SK-N-SH (cell line): ENCODE measurements at regions not wholly inside any gene's neighbourhood (a gene's known extent, or its start where the extent isn't known, plus 50 kb on each side); places are given as distances from the start of the nearest gene placed in this dataset.

ENCODE experiments used
- CTCF ChIA-PET: fragments of 300-600, 350-600 bp; formaldehyde crosslinking; extraction: SDS; loops from one replicate; lab custom pipeline; 2021; lab: Yijun Ruan, JAX
- POLR2A ChIA-PET: fragments of 350-600 bp; sonication (Branson Sonifier 250); formaldehyde crosslinking; extraction: SDS; loops from one replicate; lab custom pipeline; 2020; ENCODE audit warnings: antibody characterized with exemption, inconsistent platforms; lab: Yijun Ruan, JAX
- DNase-seq: peaks from one replicate; pipeline ENCODE4 v3.0.0; 2012
- H2AFZ ChIP-seq: fragments of 200-600 bp; sonication (generic); 2 replicates; pipeline ENCODE4 v1.8.1; 2016; ENCODE audit warnings: antibody characterized with exemption, mild to moderate bottlenecking, low read depth
- H3F3A ChIP-seq: fragments of 200-600 bp; sonication (generic); replicated peaks from 2 replicates; pipeline ENCODE3; 2016; ENCODE audit warnings: antibody characterized with exemption, mild to moderate bottlenecking; ENCODE audit not compliant: insufficient read depth
- H3K27ac ChIP-seq, 2 experiments: fragments of 200-500 bp in 1 of 2; fragments of 200-600 bp in 1 of 2; sonication (Bioruptor generic) in 1 of 2; sonication (generic), shearing (Covaris generic) in 1 of 2; 2 replicates each; pipeline versions ENCODE4 v1.5.1 to v1.6.1; 2014 to 2016; ENCODE audit warnings: low read depth in 2 of 2, inconsistent platforms in 1 of 2, low read length in 1 of 2, mild to moderate bottlenecking in 1 of 2, mixed read lengths in 1 of 2
- H3K27me3 ChIP-seq: fragments of 200-600 bp; sonication (generic), shearing (Covaris generic); 2 replicates; pipeline ENCODE4 v1.6.1; 2016; ENCODE audit warnings: mixed run types; ENCODE audit not compliant: insufficient read depth
- H3K36me3 ChIP-seq, 2 experiments: fragments of 200-500 bp in 1 of 2; fragments of 200-600 bp in 1 of 2; sonication (Bioruptor generic) in 1 of 2; sonication (generic) in 1 of 2; replicated peaks in 1 of 2; 2 replicates each; pipeline versions ENCODE3 to v1.5.1; 2014 to 2016; ENCODE audit warnings: low read length in 1 of 2, mild to moderate bottlenecking in 1 of 2; ENCODE audit not compliant: insufficient read depth in 2 of 2, control insufficient read depth in 1 of 2
- H3K4me1 ChIP-seq, 2 experiments: fragments of 200-500 bp in 1 of 2; fragments of 200-600 bp in 1 of 2; sonication (Bioruptor generic) in 1 of 2; sonication (generic), shearing (Covaris generic) in 1 of 2; 2 replicates each; pipeline versions ENCODE4 v1.5.1 to v1.6.1; 2014 to 2016; ENCODE audit warnings: low read depth in 1 of 2, low read length in 1 of 2, mixed run types in 1 of 2; ENCODE audit not compliant: insufficient read depth in 2 of 2, control insufficient read depth in 1 of 2
- H3K4me2 ChIP-seq: fragments of 200-600 bp; sonication (generic), shearing (Covaris generic); 2 replicates; pipeline ENCODE4 v1.6.1; 2017; ENCODE audit warnings: mixed run types
- H3K4me3 ChIP-seq, 2 experiments: fragments of 200-500 bp in 1 of 2; fragments of 200-600 bp in 1 of 2; sonication (Bioruptor generic) in 1 of 2; sonication (generic), shearing (Covaris generic) in 1 of 2; 2 replicates each; pipeline versions ENCODE4 v1.5.1 to v1.8.1; 2014 to 2016; ENCODE audit warnings: low read depth in 2 of 2, inconsistent platforms in 1 of 2, low read length in 1 of 2, mild to moderate bottlenecking in 1 of 2, mixed read lengths in 1 of 2, moderate library complexity in 1 of 2
- H3K79me2 ChIP-seq: fragments of 200-600 bp; sonication (generic); 2 replicates; pipeline ENCODE4 v1.8.1; 2017; ENCODE audit warnings: mild to moderate bottlenecking; ENCODE audit not compliant: insufficient read depth
- H3K9ac ChIP-seq: fragments of 200-600 bp; sonication (generic); 2 replicates; pipeline ENCODE4 v1.6.1; 2017; ENCODE audit warnings: mixed run types
- H3K9me2 ChIP-seq: fragments of 200-600 bp; sonication (generic); 2 replicates; pipeline ENCODE4 v1.6.1; 2017; ENCODE audit warnings: mixed run types
- H3K9me3 ChIP-seq: fragments of 200-600 bp; sonication (generic); 2 replicates; pipeline ENCODE4 v1.6.1; 2017; ENCODE audit warnings: mixed run types, mild to moderate bottlenecking, moderate library complexity
- H4K20me1 ChIP-seq: fragments of 200-600 bp; sonication (generic); 2 replicates; pipeline ENCODE4 v1.6.1; 2017; ENCODE audit warnings: mild to moderate bottlenecking, mixed run types; ENCODE audit not compliant: insufficient read depth
- ELF1 ChIP-seq: IDR thresholded peaks from 2 replicates; pipeline ENCODE4 v1.4.0; 2012
- EZH2phosphoT487 ChIP-seq: fragments of 200-600 bp; sonication (generic); IDR thresholded peaks from 2 replicates; pipeline ENCODE4 v1.6.1; 2017; ENCODE audit warnings: low read depth, mixed run types, mild to moderate bottlenecking, antibody characterized with exemption, moderate library complexity, borderline replicate concordance
- FOSL2 ChIP-seq: IDR thresholded peaks from 2 replicates; pipeline ENCODE4 v1.4.0; 2012; ENCODE audit warnings: low read depth, mild to moderate bottlenecking, moderate library complexity, borderline replicate concordance
- MXI1 ChIP-seq: IDR thresholded peaks from 2 replicates; pipeline ENCODE4 v1.6.1; 2012; ENCODE audit warnings: mild to moderate bottlenecking, low read depth, low read length, improper control_type of control experiment
- NFIC ChIP-seq: IDR thresholded peaks from 2 replicates; pipeline ENCODE4 v1.4.0; 2012; ENCODE audit warnings: borderline replicate concordance
- POLR2AphosphoS5 ChIP-seq: IDR thresholded peaks from 2 replicates; pipeline ENCODE4 v1.6.1; 2012; ENCODE audit warnings: low read depth, low read length
- RAD21 ChIP-seq: IDR thresholded peaks from 2 replicates; pipeline ENCODE4 v1.6.1; 2012; ENCODE audit warnings: mild to moderate bottlenecking, low read length
- RFX5 ChIP-seq: IDR thresholded peaks from 2 replicates; pipeline ENCODE4 v1.6.1; 2012; ENCODE audit warnings: mild to moderate bottlenecking, improper control_type of control experiment, low read length
- RXRA ChIP-seq: IDR thresholded peaks from 2 replicates; pipeline ENCODE4 v1.4.0; 2012; ENCODE audit warnings: low read depth, mild to moderate bottlenecking, borderline replicate concordance
- TCF12 ChIP-seq: IDR thresholded peaks from 2 replicates; pipeline ENCODE4 v1.4.0; 2012
- TEAD4 ChIP-seq: IDR thresholded peaks from 2 replicates; pipeline ENCODE4 v1.4.0; 2012; ENCODE audit warnings: mild to moderate bottlenecking, borderline replicate concordance; ENCODE audit not compliant: insufficient read depth
- YY1 ChIP-seq: IDR thresholded peaks from 2 replicates; pipeline ENCODE4 v1.4.0; 2012; ENCODE audit warnings: low read depth, mild to moderate bottlenecking
- WGBS: methylation state at CpG from one replicate; pipeline ENCODE4 v1.1.6; 2017; ENCODE audit warnings: low lambda C conversion rate; 5-methylcytosine and 5-hydroxymethylcytosine counted together
- TF ChIP-seq, protein P1 (sequence below): IDR thresholded peaks from 2 replicates; pipeline ENCODE4 v1.4.0; 2012; ENCODE audit warnings: low read depth, borderline replicate concordance
- TF ChIP-seq, protein P2 (sequence below): IDR thresholded peaks from 2 replicates; pipeline ENCODE4 v1.6.1; 2012; ENCODE audit warnings: mild to moderate bottlenecking, low read depth, low read length, moderate library complexity
- TF ChIP-seq, protein P3 (sequence below): IDR thresholded peaks from 2 replicates; pipeline ENCODE4 v1.4.0; 2012; ENCODE audit warnings: low read depth, borderline replicate concordance

DNA sequence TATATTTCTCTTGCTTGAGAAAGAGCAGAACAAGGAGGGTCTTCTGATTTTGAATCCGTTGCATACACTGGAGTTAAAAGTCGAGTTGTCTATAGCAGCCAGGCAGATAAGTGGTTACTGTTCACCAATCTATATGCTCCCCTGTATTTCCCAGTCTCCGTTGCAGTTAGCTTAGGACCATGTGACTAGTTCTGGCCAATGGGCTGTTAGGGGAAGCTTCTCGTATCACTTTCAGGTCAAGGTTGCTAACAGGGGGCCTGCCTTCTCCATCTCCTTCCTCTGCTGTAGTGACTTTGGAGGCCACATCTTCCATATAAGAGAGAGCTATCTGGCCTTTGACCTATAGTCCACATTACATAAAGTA lies 188.5 kb upstream of the KBTBD8 start:
- Histone ChIP-seq H4K20me1 (no peaks in the 10 kb centered on the region), H3K27ac (no peak overlapping the region), H3K36me3 (no peaks in the 10 kb centered on the region), H3F3A (no peaks in the 10 kb centered on the region), H2AFZ (no peak overlapping the region), H3K4me2 (no peak overlapping the region), H3K9ac (no peak overlapping the region), H3K4me3 (no peak overlapping the region), H3K27me3 (no peaks in the 10 kb centered on the region), H3K4me1 (no peaks in the 10 kb centered on the region), H3K9me3 (no peaks in the 10 kb centered on the region), H3K9me2 (no peaks in the 10 kb centered on the region), H3K79me2 (no peaks in the 10 kb centered on the region)
- no peak for TF ChIP-seq POLR2AphosphoS5
- no peak for TF ChIP-seq TEAD4
- TF ChIP-seq, protein P1, sequence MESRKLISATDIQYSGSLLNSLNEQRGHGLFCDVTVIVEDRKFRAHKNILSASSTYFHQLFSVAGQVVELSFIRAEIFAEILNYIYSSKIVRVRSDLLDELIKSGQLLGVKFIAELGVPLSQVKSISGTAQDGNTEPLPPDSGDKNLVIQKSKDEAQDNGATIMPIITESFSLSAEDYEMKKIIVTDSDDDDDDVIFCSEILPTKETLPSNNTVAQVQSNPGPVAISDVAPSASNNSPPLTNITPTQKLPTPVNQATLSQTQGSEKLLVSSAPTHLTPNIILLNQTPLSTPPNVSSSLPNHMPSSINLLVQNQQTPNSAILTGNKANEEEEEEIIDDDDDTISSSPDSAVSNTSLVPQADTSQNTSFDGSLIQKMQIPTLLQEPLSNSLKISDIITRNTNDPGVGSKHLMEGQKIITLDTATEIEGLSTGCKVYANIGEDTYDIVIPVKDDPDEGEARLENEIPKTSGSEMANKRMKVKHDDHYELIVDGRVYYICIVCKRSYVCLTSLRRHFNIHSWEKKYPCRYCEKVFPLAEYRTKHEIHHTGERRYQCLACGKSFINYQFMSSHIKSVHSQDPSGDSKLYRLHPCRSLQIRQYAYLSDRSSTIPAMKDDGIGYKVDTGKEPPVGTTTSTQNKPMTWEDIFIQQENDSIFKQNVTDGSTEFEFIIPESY, result no peak
- TF ChIP-seq FOSL2, result no peak
- TF ChIP-seq, protein P2, sequence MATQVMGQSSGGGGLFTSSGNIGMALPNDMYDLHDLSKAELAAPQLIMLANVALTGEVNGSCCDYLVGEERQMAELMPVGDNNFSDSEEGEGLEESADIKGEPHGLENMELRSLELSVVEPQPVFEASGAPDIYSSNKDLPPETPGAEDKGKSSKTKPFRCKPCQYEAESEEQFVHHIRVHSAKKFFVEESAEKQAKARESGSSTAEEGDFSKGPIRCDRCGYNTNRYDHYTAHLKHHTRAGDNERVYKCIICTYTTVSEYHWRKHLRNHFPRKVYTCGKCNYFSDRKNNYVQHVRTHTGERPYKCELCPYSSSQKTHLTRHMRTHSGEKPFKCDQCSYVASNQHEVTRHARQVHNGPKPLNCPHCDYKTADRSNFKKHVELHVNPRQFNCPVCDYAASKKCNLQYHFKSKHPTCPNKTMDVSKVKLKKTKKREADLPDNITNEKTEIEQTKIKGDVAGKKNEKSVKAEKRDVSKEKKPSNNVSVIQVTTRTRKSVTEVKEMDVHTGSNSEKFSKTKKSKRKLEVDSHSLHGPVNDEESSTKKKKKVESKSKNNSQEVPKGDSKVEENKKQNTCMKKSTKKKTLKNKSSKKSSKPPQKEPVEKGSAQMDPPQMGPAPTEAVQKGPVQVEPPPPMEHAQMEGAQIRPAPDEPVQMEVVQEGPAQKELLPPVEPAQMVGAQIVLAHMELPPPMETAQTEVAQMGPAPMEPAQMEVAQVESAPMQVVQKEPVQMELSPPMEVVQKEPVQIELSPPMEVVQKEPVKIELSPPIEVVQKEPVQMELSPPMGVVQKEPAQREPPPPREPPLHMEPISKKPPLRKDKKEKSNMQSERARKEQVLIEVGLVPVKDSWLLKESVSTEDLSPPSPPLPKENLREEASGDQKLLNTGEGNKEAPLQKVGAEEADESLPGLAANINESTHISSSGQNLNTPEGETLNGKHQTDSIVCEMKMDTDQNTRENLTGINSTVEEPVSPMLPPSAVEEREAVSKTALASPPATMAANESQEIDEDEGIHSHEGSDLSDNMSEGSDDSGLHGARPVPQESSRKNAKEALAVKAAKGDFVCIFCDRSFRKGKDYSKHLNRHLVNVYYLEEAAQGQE, result no peak
- TF ChIP-seq NFIC, result no peak
- no peak for TF ChIP-seq RAD21
- TF ChIP-seq RFX5, result no peak
- no peak for TF ChIP-seq YY1
- CTCF ChIA-PET, result interaction anchor here (0.6 to 6.7 kb wide), 6 partner anchors 8 to 556 kb away, joined by 3 to 28 read pairs (median 5); no protein-coding TSS in a partner anchor
- 50% methylated on average over 4 of the region's 4 CpGs for WGBS
- no peak for DNase-seq
- POLR2A ChIA-PET, result no interaction called here

DNA sequence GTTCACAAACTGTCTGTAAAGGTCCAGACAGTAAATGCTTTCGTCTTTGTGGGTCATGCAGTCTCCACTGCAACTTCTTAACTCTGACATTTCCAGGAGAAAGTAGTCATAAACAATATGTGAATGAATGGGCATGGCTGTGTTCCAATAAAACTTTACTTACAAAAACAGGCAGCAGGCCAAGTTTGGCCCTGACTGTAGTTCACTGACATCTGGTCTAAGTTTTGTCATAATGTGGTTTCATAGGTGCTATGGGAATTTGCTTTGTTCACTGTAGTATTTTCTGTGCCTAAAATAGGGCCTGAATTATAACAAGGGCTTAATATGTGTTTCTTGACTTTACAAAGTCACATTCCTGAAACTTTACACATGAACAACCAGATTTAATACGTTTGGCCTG lies 186.0 kb upstream of the KBTBD8 start:
- no peak overlapping the region for H3K4me2 ChIP-seq
- H3K4me3 ChIP-seq, result no peak overlapping the region
- no peak overlapping the region for H2AFZ ChIP-seq
- no peaks in the 10 kb centered on the region; the same call in 1 of the 2 replicates for H3K27me3 ChIP-seq
- H4K20me1 ChIP-seq, result no peaks in the 10 kb centered on the region
- H3K36me3 ChIP-seq, result no peaks in the 10 kb centered on the region
- no peak for TF ChIP-seq MXI1
- peak; percentile 47; the same call in 1 of the 2 replicates for TF ChIP-seq NFIC
- no peak for TF ChIP-seq FOSL2
- TF ChIP-seq, protein P3, sequence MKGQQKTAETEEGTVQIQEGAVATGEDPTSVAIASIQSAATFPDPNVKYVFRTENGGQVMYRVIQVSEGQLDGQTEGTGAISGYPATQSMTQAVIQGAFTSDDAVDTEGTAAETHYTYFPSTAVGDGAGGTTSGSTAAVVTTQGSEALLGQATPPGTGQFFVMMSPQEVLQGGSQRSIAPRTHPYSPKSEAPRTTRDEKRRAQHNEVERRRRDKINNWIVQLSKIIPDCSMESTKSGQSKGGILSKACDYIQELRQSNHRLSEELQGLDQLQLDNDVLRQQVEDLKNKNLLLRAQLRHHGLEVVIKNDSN, result no peak
- TF ChIP-seq EZH2phosphoT487, result no peak
- TF ChIP-seq RXRA, result no peak
- no peak for TF ChIP-seq ELF1
- TF ChIP-seq TCF12, result peak; percentile 36; the same call in 1 of the 2 replicates
- no peak for TF ChIP-seq POLR2AphosphoS5
- CTCF ChIA-PET, result interaction anchor here (1.0 to 6.7 kb wide), 5 partner anchors 9 to 560 kb away, joined by 3 to 28 read pairs (median 6); no protein-coding TSS in a partner anchor
- no peaks in the 10 kb centered on the region for H3K79me2 ChIP-seq
- H3K9me3 ChIP-seq, result no peaks in the 10 kb centered on the region
- no peaks in the 10 kb centered on the region for H3K4me1 ChIP-seq
- no peak overlapping the region for H3K9ac ChIP-seq
- no peak for DNase-seq
- POLR2A ChIA-PET, result no interaction called here
- H3F3A ChIP-seq, result no peaks in the 10 kb centered on the region
- whole genome bisulfite sequencing, result 14% methylated on average over 2 of the region's 2 CpGs
- H3K27ac ChIP-seq, result no peak overlapping the region
- no peaks in the 10 kb centered on the region for H3K9me2 ChIP-seq
